ENCODE measurements at regions not wholly inside any gene's neighbourhood (a gene's known extent, or its start where the extent isn't known, plus 50 kb on each side); places are given as distances from the start of the nearest gene placed in this dataset.

DNA sequence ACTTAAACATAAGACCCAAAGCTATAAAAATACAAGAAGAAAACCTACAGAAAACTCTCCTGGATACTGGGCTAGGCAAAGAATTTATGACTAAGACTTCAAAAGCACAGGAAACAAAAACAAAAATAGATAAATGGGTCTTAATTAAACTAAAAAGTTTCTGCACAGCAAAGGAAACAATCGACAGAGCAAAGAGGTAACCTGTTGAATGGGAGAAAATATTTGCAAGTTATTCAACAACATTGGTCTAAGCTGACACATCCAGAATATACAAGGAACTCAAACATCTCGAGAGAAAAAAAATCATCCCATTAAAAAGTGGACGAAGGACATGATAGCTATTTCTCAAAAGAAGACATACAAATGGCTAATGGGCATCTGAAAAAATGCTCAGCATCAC is 72.3 kb upstream of the RBBP8 start:
- TF ChIP-seq CTCF (IDR thresholded peaks at IDR 0.05; ENCODE audit: low read depth, low read length, missing control alignments) = no peak
- no peak overlapping the region for H3K4me3 ChIP-seq (ENCODE audit: low read depth, low read length)
- no peak for DNase-seq (ENCODE audit: low read depth)

GRCh38 chr18:22865354-22866116 is 67.6 kb upstream of the RBBP8 start:
- no peak overlapping the region for H3K4me3 ChIP-seq (ENCODE audit: low read depth, low read length)
- DNase-seq (ENCODE audit: low read depth) = no peak
- no peak for TF ChIP-seq CTCF (IDR thresholded peaks at IDR 0.05; ENCODE audit: low read depth, low read length, missing control alignments)

GRCh38 chr18:22868831-22869230 is 64.3 kb upstream of the RBBP8 start:
- no peak for TF ChIP-seq CTCF (IDR thresholded peaks at IDR 0.05; ENCODE audit: low read depth, low read length, missing control alignments)
- H3K4me3 ChIP-seq (ENCODE audit: low read depth, low read length) = no peak overlapping the region
- no peak for DNase-seq (ENCODE audit: low read depth)

DNA sequence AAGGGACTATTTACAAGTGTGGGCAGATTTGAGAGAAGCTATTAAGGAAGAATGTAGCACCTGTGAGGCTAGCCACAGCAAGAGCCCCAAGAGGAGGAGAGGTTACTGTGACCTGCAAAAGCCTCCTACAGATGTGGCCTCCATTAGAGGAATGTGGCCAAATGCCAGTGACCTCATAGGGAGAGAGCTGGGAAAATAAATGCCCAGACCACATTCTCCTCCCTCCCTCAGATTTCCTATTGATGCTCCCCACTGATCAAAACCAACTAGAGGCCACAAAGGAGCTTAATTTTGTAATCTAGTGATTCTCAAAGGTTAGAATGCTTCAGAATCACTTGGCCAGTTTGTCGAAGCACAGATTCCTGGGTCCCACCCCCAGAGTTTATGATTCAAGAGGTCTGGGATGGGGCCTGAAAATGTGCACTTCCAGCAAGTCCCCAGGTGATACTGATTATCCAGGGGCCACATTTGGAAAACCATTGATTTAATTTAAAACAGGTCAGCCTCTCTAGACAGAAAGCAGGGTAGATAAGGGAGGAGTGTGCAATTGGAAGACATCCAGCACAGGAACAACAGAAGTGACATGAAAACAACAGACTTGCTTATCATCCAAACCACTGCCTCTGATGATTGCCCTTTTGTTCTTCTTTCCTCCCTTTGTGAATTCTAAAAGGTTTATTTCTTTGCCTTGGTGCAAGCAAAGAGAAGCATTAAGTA is 61.2 kb upstream of the RBBP8 start:
- H3K4me3 ChIP-seq (ENCODE audit: low read depth, low read length) = no peak overlapping the region
- no peak for DNase-seq (ENCODE audit: low read depth)
- no peak for TF ChIP-seq CTCF (IDR thresholded peaks at IDR 0.05; ENCODE audit: low read depth, low read length, missing control alignments)

- H3K4me3 ChIP-seq (ENCODE audit: low read depth, low read length) = no peak overlapping the region
- no peak for DNase-seq (ENCODE audit: low read depth)
- TF ChIP-seq CTCF (IDR thresholded peaks at IDR 0.05; ENCODE audit: low read depth, low read length, missing control alignments) = no peak
Measured at GRCh38 chr18:22872900-22873537, 60.1 kb upstream of the RBBP8 start.

- DNase-seq (ENCODE audit: low read depth) = no peak
- TF ChIP-seq CTCF (IDR thresholded peaks at IDR 0.05; ENCODE audit: low read depth, low read length, missing control alignments) = no peak
- H3K4me3 ChIP-seq (ENCODE audit: low read depth, low read length) = no peak overlapping the region
Measured at GRCh38 chr18:22879293-22879692, 53.8 kb upstream of the RBBP8 start.

All from GM12864 (cell line).